Natural killer cell (primary cell): ENCODE measurements at regions not wholly inside any gene's neighbourhood (a gene's known extent, or its start where the extent isn't known, plus 50 kb on each side); places are given as distances from the start of the nearest gene placed in this dataset.

Source experiments
- ATAC-seq, 3 donors: fragments of 150-1000 bp in 2 of 3; fragments of 200-7000 bp in 1 of 3; cut with Tn5 transposase; 1 replicate in 1 of 3; 2 replicates in 2 of 3; pipeline ENCODE4 v1.10.0; 2021; ENCODE audit warnings: mild to moderate bottlenecking in 2 of 3, moderate library complexity in 2 of 3
- DNase-seq, 2 donors: peaks; one replicate each; pipeline versions ENCODE4 v3.0.0 to v3.0.0-alpha.2; 2013 to 2021; ENCODE audit warnings: mixed read lengths in 1 of 2
- H3K27ac ChIP-seq: one replicate; pipeline ENCODE4 v1.5.1; 2013; ENCODE audit warnings: mild to moderate bottlenecking, low read length
- H3K27me3 ChIP-seq: one replicate; pipeline ENCODE4 v1.6.1; 2013; ENCODE audit warnings: low read length; ENCODE audit not compliant: control insufficient read depth, insufficient read depth
- H3K36me3 ChIP-seq: one replicate; pipeline ENCODE4 v1.6.1; 2013; ENCODE audit warnings: low read length; ENCODE audit not compliant: control insufficient read depth, insufficient read depth
- H3K4me1 ChIP-seq: one replicate; pipeline ENCODE4 v1.6.1; 2013; ENCODE audit warnings: low read length; ENCODE audit not compliant: control insufficient read depth, insufficient read depth
- H3K4me3 ChIP-seq: one replicate; pipeline ENCODE4 v1.5.1; 2013; ENCODE audit warnings: low read length
- H3K9me3 ChIP-seq: one replicate; pipeline ENCODE4 v1.6.1; 2013; ENCODE audit warnings: low read length; ENCODE audit not compliant: control insufficient read depth, insufficient read depth
- H3K27ac Mint-ChIP-seq, 2 donors: one replicate each; pipeline ENCODE4 v1.8.0; 2022; ENCODE audit warnings: mild to moderate bottlenecking in 2 of 2, mixed read lengths in 2 of 2, moderate library complexity in 1 of 2
- H3K27me3 Mint-ChIP-seq, 2 donors: one replicate each; pipeline ENCODE4 v1.8.0; 2022; ENCODE audit warnings: low read depth in 2 of 2, mixed read lengths in 2 of 2
- H3K36me3 Mint-ChIP-seq: one replicate; pipeline ENCODE4 v1.8.0; 2022; ENCODE audit warnings: mixed read lengths
- H3K4me1 Mint-ChIP-seq, 2 donors: one replicate each; pipeline ENCODE4 v1.8.0; 2022; ENCODE audit warnings: mixed read lengths in 2 of 2
- H3K4me3 Mint-ChIP-seq: one replicate; pipeline ENCODE4 v1.8.0; 2022; ENCODE audit warnings: mild to moderate bottlenecking, moderate library complexity, mixed read lengths
- H3K9me3 Mint-ChIP-seq, 2 donors: one replicate each; pipeline ENCODE4 v1.8.0; 2022; ENCODE audit warnings: mixed read lengths in 2 of 2
- WGBS: methylation state at CpG from one replicate; pipeline ENCODE4 v1.1.7; 2013; ENCODE audit warnings: missing lambda C conversion rate; ENCODE audit not compliant: insufficient coverage; 5-methylcytosine and 5-hydroxymethylcytosine counted together
- intact Hi-C: fragments of 100-400 bp; cut with micrococcal nuclease; formaldehyde crosslinking; loops from one replicate; pipeline ENCODE4 v1.14.2; 2022
- TF ChIP-seq, protein P1 (sequence below): fragments of 200-600 bp; IDR thresholded peaks from one replicate; pipeline ENCODE4 v1.8.0; 2022; ENCODE audit warnings: antibody characterized with exemption

- Mint-ChIP-seq H3K36me3 (no peaks in the 10 kb centered on the region), H3K4me3 (peak overlapping the region; percentile 91), H3K27me3 (no peaks in the 10 kb centered on the region), H3K4me1 (peaks cover 62 to 70% of the 10 kb centered on the region in 2 donors), H3K27ac (peak overlapping the region; percentile 88), H3K9me3 (no peaks in the 10 kb centered on the region)
- ATAC-seq (peak; percentile 52 to 71 (median 65)), DNase-seq (peak; percentile 28 to 57)
- H3K4me3 ChIP-seq: no peak overlapping the region
- H3K27me3 ChIP-seq: no peaks in the 10 kb centered on the region
- WGBS: 11% methylated on average over 3 of the region's 3 CpGs
- no peaks in the 10 kb centered on the region for H3K9me3 ChIP-seq
- H3K4me1 ChIP-seq: peaks cover 36% of the 10 kb centered on the region
- no peaks in the 10 kb centered on the region for H3K36me3 ChIP-seq
- peak overlapping the region; percentile 24 for H3K27ac ChIP-seq
- TF ChIP-seq, protein P1, sequence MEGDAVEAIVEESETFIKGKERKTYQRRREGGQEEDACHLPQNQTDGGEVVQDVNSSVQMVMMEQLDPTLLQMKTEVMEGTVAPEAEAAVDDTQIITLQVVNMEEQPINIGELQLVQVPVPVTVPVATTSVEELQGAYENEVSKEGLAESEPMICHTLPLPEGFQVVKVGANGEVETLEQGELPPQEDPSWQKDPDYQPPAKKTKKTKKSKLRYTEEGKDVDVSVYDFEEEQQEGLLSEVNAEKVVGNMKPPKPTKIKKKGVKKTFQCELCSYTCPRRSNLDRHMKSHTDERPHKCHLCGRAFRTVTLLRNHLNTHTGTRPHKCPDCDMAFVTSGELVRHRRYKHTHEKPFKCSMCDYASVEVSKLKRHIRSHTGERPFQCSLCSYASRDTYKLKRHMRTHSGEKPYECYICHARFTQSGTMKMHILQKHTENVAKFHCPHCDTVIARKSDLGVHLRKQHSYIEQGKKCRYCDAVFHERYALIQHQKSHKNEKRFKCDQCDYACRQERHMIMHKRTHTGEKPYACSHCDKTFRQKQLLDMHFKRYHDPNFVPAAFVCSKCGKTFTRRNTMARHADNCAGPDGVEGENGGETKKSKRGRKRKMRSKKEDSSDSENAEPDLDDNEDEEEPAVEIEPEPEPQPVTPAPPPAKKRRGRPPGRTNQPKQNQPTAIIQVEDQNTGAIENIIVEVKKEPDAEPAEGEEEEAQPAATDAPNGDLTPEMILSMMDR: no peak
- intact Hi-C loops: loop anchor here (2.0 to 5.0 kb wide), 2 partner anchors 36 to 50 kb away; no protein-coding TSS in a partner anchor
These were observed 449.5 kb upstream of the TBL1XR1 start for GRCh38 chr3:177646749-177647148.

DNA sequence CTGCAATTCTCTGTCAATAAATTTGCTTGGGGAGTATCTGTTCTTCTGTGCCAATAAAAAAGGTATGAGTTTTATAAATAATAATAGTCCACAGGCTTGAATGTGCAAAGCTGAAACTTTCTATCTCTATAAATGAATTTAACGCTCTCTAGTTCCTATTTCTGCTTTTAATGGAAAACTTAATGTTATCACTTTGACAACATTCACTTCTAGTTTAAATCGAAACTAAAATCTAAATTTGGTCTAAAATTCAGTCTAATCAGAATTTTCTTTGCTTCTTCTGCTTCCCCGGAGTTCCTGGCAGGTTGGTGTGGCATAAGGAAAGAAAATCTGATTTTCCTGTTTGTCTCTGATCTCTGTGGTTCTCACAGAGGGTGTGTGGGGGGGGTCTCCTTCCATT is 450.1 kb upstream of the TBL1XR1 start:
- Mint-ChIP-seq H3K27ac (peak overlapping the region; percentile 88), H3K4me3 (peak overlapping the region; percentile 91), H3K4me1 (peaks cover 62 to 70% of the 10 kb centered on the region in 2 donors), H3K36me3 (no peaks in the 10 kb centered on the region), H3K27me3 (no peaks in the 10 kb centered on the region), H3K9me3 (no peaks in the 10 kb centered on the region)
- TF ChIP-seq, protein P1: no peak
- no peak overlapping the region for H3K4me3 ChIP-seq
- H3K9me3 ChIP-seq: no peaks in the 10 kb centered on the region
- 17% methylated on average over 2 of the region's 3 CpGs for WGBS
- intact Hi-C loops: loop anchor here (2.0 to 5.0 kb wide), 2 partner anchors 35 to 51 kb away; no protein-coding TSS in a partner anchor
- H3K27ac ChIP-seq: peak overlapping the region; percentile 29
- no peak for DNase-seq
- H3K4me1 ChIP-seq: peaks cover 33% of the 10 kb centered on the region
- no peaks in the 10 kb centered on the region for H3K36me3 ChIP-seq
- H3K27me3 ChIP-seq: no peaks in the 10 kb centered on the region
- ATAC-seq: no peak

- H3K36me3 Mint-ChIP-seq: no peaks in the 10 kb centered on the region
- peak; percentile 48 to 65 (median 57) for ATAC-seq
- H3K36me3 ChIP-seq: no peaks in the 10 kb centered on the region
- no peaks in the 10 kb centered on the region for H3K9me3 ChIP-seq
- peak in 1 of 2 donors; percentile 70 for DNase-seq
- H3K9me3 Mint-ChIP-seq: no peaks in the 10 kb centered on the region
- peaks cover 28% of the 10 kb centered on the region for H3K4me1 ChIP-seq
- WGBS: 14% methylated on average over 4 of the region's 4 CpGs
- H3K27me3 Mint-ChIP-seq: no peaks in the 10 kb centered on the region
- TF ChIP-seq, protein P1: no peak
- H3K27me3 ChIP-seq: no peaks in the 10 kb centered on the region
- intact Hi-C loops: loop anchor here (2.0 to 5.0 kb wide), 2 partner anchors 34 to 51 kb away; no protein-coding TSS in a partner anchor
- no peak overlapping the region for H3K4me3 ChIP-seq
- H3K4me3 Mint-ChIP-seq: peak overlapping the region; percentile 91
- H3K27ac Mint-ChIP-seq: peak overlapping the region; percentile 88
- peaks cover 62 to 70% of the 10 kb centered on the region in 2 donors for H3K4me1 Mint-ChIP-seq
- peak overlapping the region; percentile 31 for H3K27ac ChIP-seq
These were observed 450.6 kb upstream of the TBL1XR1 start for GRCh38 chr3:177647876-177648275.
